CD4-positive, alpha-beta T cell treated with Interleukin-17A for 4 hours (primary cell): ENCODE measurements at regions not wholly inside any gene's neighbourhood (a gene's known extent, or its start where the extent isn't known, plus 50 kb on each side); places are given as distances from the start of the nearest gene placed in this dataset.

Experiments used
- DNase-seq: peaks from one replicate; pipeline ENCODE4 v3.0.0-alpha.2; 2020; ENCODE audit warnings: mixed read lengths

GRCh38 chr21:16519036-16519435 lies 789.3 kb downstream of the USP25 start:
- DNase-seq, result no peak

GRCh38 chr21:16519644-16520043 lies 789.9 kb downstream of the USP25 start:
- DNase-seq, result no peak

- DNase-seq, result no peak
Observed at GRCh38 chr21:16522548-16522947, 792.8 kb downstream of the USP25 start.

- DNase-seq, result no peak
Observed at GRCh38 chr21:16530656-16531055, 800.9 kb downstream of the USP25 start.

- no peak for DNase-seq
Observed at GRCh38 chr21:16532840-16533239, 803.1 kb downstream of the USP25 start.

- DNase-seq, result no peak
Observed at GRCh38 chr21:16533692-16534407, 804.1 kb downstream of the USP25 start.

GRCh38 chr21:16534408-16535101 lies 804.8 kb downstream of the USP25 start:
- DNase-seq, result no peak

- DNase-seq, result no peak
Observed at GRCh38 chr21:16535102-16535422, 805.3 kb downstream of the USP25 start.

GRCh38 chr21:16535626-16536025 lies 805.8 kb downstream of the USP25 start:
- no peak for DNase-seq

- no peak for DNase-seq
Observed at GRCh38 chr21:16536140-16536539, 806.4 kb downstream of the USP25 start.

GRCh38 chr21:16536643-16537434 lies 807.1 kb downstream of the USP25 start:
- DNase-seq, result no peak

- no peak for DNase-seq
Observed at GRCh38 chr21:16537501-16537900, 807.7 kb downstream of the USP25 start.

GRCh38 chr21:16538405-16538804 lies 808.6 kb downstream of the USP25 start:
- DNase-seq, result no peak

- no peak for DNase-seq
Observed at GRCh38 chr21:16538936-16539440, 809.2 kb downstream of the USP25 start.

- no peak for DNase-seq
Observed at GRCh38 chr21:16540966-16541727, 811.4 kb downstream of the USP25 start.

- no peak for DNase-seq
Observed at GRCh38 chr21:16550118-16550517, 820.3 kb downstream of the USP25 start.

- DNase-seq, result no peak
Observed at GRCh38 chr21:16550917-16551741, 821.3 kb downstream of the USP25 start.

- no peak for DNase-seq
Observed at GRCh38 chr21:16552880-16553279, 823.1 kb downstream of the USP25 start.

GRCh38 chr21:16554503-16554902 lies 824.7 kb downstream of the USP25 start:
- no peak for DNase-seq

GRCh38 chr21:16563116-16563515 lies 833.3 kb downstream of the USP25 start:
- no peak for DNase-seq

GRCh38 chr21:16563795-16564194 lies 834.0 kb downstream of the USP25 start:
- DNase-seq, result no peak

- DNase-seq, result no peak
Observed at GRCh38 chr21:16568244-16568643, 838.5 kb downstream of the USP25 start.
